Kasumi-1 (cell line): ENCODE measurements at regions not wholly inside any gene's neighbourhood (a gene's known extent, or its start where the extent isn't known, plus 50 kb on each side); places are given as distances from the start of the nearest gene placed in this dataset.

Source experiments
- DNase-seq, 2 experiments: peaks; one replicate each; lab custom pipeline; 2025; lab: John Stamatoyannopoulos, UW

GRCh38 chr7:81529785-81530184 lies 240.1 kb downstream of the HGF start:
- no peak for DNase-seq

DNA sequence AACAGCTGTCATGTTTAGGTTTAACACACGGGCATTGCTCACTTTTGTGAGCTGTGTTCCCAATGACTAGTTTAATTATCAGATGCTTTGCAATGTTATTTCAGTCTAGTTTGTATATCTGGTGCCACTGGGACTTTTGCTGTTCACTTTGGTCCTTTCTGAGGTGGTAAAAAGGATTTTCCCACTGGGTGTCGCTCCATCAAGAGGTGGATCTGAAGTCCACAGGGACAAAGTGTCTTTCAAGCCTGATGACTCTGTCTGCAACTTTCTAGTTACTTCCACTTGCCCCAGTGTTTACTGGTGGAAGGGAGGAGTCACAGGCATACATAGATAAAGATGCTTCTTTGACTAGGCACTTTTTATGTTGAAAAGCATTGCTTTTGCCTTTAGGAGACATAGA lies 242.2 kb downstream of the HGF start:
- no peak for DNase-seq

DNA sequence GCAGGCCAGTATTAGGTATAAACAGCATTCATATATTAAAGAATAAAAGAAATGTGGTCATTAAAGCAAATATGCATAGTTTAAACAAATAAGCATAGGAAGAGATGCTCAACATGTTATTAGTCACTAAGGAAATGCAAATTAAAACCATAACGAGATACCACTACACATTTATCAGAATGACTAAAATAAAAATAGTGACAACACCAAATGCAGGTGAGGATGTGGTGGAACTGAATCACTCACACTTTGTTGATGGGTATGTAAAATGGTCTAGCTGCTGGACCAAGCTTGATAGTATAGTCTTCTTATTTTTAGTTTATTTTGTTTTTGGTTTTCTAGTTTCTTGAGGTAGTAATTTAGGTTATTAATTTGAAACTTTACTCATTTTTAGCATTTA lies 242.9 kb downstream of the HGF start:
- no peak for DNase-seq

- DNase-seq = no peak
Observed at GRCh38 chr7:81525841-81526240, 244.0 kb downstream of the HGF start.

- no peak for DNase-seq
Observed at GRCh38 chr7:81519886-81520285, 250.0 kb downstream of the HGF start.

DNA sequence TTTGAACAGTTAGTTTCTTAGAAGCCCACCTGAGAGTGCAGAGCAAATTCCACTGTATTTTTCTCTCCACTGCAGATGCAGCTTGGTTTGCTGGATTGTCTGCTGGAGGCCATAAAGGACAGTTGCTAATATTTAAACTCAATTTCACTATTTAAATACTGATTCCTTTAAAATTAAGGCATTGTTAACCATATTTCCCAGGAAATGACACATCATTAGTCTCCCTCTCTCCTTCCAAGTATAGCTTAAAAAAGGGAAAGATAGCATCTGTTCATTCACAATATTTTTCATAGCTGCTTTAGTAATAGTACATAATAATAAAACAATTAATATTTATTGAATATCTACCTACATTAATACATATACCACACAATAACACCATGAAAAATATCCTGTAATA lies 252.9 kb downstream of the HGF start:
- no peak for DNase-seq

- no peak for DNase-seq
Observed at GRCh38 chr7:81515009-81515408, 254.8 kb downstream of the HGF start.

GRCh38 chr7:81514546-81514945 lies 255.3 kb downstream of the HGF start:
- no peak for DNase-seq

GRCh38 chr7:81510122-81510521 lies 259.7 kb downstream of the HGF start:
- no peak for DNase-seq

DNA sequence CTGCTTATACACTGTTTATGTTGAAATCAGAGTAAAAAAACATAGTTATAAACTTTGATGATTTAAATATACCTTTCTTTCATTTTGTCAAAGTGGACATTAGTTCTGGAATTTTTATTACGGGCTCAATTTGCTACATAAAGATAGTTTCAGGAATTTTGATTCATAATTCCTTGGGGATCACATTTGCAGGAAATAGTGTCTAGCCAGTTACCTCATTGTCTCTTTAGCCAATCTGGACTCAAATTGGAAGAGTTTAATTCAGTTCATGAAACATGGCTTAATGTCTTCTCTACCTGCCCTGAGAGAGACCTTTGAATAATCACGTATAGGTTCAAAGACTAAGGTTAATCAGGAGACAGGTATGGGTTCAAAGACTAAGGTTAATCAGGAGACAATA lies 262.6 kb downstream of the HGF start:
- no peak for DNase-seq

DNA sequence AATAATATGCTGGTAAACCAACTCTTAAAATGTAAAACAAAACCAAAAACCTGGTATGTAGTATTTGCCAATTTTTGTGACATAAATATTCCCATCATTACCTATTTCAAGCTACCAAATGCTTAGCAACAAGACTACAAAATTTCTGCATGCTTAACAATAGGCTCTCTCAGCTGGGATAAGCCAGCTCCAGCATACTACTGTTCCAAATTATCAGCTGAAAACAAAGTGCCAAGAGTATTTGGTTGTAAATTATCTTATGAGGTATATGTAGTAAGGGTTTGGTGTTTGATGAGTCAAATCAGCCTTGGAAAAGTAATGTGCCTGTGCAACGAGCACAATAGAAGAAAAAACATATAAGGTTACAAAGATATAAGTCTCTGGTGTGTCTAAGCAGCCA lies 263.2 kb downstream of the HGF start:
- no peak for DNase-seq

- DNase-seq = no peak
Observed at GRCh38 chr7:81503771-81504170, 266.1 kb downstream of the HGF start.

DNA sequence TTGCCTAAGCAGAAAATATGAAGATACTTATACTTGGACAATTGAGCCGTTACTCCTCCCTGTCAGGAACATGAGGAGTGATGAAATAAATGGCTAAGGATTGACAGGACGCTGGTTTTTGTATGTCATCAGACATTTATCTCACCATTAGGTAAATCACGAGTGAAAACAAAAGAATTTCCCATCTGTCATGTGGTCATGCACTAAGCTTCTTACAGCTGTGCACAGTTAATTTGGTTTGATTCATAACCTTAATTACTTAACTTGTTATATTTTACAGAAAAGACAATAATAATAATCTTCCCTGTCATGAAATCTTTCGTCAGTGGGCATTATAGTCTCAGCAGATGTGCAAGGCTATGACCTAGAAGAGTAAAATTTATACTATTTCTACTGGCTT lies 266.5 kb downstream of the HGF start:
- no peak for DNase-seq

DNA sequence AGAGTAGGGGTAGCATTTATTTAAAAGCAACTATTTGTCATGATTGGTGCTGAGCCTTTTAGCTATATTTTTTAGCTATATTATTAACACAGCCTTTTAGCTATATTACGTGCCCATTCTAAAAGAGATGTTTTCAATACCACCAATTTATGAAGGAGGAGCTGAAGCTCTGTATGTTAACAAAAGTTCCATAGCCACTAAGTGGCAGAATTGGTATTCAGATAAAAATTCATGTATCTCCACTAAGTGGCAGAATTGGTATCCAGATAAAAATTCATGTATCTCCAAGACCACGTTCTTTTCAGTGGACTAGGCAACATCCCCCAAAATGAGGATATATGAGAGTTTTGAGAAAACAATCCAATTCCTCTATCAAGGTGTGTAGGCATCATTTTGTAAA lies 268.6 kb downstream of the HGF start:
- DNase-seq = peak; percentile 16 to 38

DNA sequence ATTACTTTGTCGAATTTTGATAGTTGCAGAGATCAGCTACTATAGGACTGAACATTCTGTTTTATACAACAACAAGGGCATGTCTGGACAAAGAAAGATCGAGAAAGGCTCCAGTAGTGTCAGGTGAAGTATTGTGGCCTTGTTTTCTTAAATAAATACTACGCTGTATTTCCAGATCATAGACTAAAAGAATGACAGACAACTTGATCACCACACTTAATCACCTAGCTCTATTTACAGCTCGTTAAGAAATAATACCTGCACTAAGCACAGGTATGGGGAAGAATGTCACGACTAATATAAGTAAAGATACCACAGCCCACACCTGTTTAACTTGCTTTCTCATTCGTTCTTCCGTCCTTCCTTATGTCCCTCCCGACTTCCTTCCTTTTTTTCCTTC lies 269.2 kb downstream of the HGF start:
- DNase-seq = no peak

DNA sequence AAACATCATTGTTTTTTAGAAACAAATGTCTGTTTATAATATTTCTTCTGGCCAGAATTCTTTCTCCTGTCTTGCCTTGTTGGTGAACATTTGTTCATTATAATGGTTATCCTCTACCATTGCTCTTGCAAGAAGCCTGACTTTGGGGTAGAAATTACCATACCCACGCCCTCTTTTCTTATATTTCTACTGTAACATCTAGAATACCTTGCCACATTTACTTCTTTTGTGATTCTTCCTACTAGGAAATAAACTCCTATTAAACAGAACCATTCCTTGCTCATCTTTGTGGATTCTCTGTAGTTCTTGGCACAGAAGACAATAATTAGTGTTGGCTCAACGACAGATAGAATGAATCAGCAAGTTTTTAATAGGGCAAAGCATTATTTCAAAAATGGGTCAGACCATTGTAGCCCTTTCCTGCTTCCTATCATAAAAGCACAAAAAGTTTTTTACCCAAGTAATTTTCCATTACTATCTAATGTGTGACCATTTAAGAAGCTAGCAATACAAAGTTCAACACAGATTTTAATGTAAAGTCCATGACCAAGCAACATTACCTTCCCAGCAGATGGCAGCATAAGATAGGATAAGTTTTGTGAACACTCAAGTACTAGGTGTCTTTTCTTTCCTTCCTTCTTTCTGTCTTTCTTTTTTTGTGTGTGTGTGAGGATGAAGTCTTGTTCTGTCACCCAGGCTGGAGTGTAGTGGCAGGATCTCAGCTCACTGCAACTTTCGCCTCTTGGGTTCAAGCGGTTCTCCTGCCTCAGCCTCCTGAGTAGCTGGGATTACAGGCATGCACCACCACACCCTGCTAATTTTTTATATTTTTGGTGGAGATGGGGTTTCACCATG lies 270.4 kb downstream of the HGF start:
- peak; percentile 58 to 79 for DNase-seq

- no peak for DNase-seq
Observed at GRCh38 chr7:81498176-81498575, 271.7 kb downstream of the HGF start.

DNA sequence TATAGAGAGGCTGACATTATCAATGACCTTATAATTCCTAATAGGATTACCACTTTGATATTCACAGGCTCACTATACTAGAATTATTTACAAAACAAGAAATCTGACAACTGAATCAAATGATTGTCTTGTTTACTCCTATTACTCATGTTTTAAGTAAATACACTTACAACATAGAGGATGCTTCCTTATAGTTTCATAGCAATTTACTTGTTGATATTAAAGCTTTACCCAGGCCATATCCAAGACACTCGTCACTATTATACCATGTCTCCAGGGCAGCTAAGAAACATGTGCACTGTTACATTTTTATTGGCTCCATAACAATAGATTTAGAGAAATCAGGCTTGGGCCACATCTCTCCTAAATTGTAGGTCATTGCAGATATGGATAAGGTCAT lies 276.9 kb downstream of the HGF start:
- no peak for DNase-seq

GRCh38 chr7:81492240-81492639 lies 277.6 kb downstream of the HGF start:
- no peak for DNase-seq

DNA sequence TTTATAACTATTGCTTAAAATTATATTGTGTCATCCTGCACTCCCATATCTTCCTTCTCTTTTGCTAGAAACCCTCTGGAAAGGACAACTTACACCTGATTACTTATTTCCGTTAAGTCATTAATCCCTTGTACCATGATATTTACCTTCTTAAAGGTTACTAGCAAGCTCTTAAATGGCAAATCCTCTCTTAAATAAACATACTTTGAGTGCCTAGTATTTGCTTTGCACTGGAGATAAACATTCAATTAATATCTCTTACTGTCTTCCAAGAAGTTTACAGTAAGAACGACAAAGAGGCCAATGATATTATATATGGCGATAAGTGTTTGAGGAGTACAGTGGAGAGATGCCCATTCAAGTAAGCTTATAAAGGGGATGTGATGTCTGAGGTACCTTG lies 278.3 kb downstream of the HGF start:
- no peak for DNase-seq

- no peak for DNase-seq
Observed at GRCh38 chr7:81488210-81488609, 281.6 kb downstream of the HGF start.

DNA sequence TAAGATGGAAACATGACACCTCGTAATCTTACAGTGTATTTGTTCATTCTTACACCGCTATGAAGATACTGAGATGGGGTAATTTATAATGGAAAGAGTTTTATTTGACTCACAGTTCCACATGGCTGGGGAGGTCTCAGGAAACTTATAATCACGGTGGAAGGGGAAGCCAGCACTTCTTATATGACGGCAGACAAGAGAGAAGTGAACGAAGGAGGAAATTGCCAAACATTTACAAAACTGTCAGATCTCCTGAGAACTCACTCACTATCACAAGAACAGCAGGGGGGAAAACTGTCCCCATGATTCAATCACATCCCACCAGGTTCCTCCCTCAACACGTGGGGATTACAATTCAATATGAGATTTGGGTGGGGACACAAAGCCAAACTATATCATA lies 282.3 kb downstream of the HGF start:
- peak in 1 of 2 experiments; percentile 54 for DNase-seq

GRCh38 chr7:81484261-81484660 lies 285.6 kb downstream of the HGF start:
- peak; percentile 26 to 41 for DNase-seq

GRCh38 chr7:81482600-81483186 lies 287.2 kb downstream of the HGF start:
- DNase-seq = peak; percentile 70 to 83
